DMS 273 treated with DMSO at 0.1 percent for 48 hours (cell line): ENCODE measurements at regions not wholly inside any gene's neighbourhood (a gene's known extent, or its start where the extent isn't known, plus 50 kb on each side); places are given as distances from the start of the nearest gene placed in this dataset.

Experiments used
- DNase-seq: peaks from one replicate; lab custom pipeline; 2025; lab: John Stamatoyannopoulos, UW

GRCh38 chr17:56096026-56096810 lies 57.1 kb upstream of the ANKFN1 start:
- DNase-seq, result no peak

DNA sequence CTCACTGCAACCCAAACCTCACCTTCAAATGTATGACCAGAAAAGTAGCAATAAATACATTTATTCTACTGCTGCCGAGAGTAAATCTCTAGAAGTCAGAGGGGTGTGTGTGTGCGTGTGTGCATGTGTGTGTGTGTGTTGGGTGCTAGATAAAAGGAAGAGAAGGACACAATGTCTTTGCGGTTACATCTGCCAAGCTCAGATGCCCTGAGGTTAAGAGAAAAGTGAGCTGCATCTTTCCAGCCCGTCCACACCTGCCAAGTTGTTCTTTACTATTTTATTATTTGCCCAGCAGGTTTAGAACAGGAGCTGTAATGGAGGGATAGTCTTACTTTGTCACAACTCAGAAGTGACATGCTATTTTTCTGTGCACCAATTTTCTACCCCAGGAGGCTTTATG lies 54.5 kb upstream of the ANKFN1 start:
- DNase-seq, result no peak

GRCh38 chr17:56099649-56100048 lies 53.6 kb upstream of the ANKFN1 start:
- DNase-seq, result no peak
